ENCODE measurements at regions not wholly inside any gene's neighbourhood (a gene's known extent, or its start where the extent isn't known, plus 50 kb on each side); places are given as distances from the start of the nearest gene placed in this dataset.

DNA sequence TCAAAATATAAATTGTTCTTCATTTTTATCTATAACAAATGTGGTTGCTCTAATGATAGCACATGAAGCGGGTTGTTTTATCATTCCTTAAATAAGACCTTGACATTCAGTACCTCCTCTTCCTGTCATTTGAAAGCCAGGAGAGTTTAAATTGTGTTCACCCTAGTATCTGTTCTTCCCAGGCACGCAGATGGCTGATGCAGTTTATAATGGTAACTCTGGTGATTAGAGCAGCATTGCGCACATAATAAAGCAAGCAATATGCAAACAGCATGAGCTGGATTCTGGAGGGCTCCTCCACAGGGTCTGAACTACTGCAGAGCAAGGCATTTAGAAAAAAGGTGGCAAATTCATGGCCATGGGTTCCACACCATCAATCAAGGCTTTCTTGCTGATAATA, 307.8 kb downstream of the ENC1 start:
- no peak for DNase-seq (ENCODE audit: low read depth)
- ChIA-PET POLR2A (no interaction called here), CTCF (no interaction called here)
- no peaks in the 10 kb centered on the region for H3K36me3 ChIP-seq (ENCODE audit: control insufficient read depth, insufficient read depth, low read length)
- TF ChIP-seq, protein P1, sequence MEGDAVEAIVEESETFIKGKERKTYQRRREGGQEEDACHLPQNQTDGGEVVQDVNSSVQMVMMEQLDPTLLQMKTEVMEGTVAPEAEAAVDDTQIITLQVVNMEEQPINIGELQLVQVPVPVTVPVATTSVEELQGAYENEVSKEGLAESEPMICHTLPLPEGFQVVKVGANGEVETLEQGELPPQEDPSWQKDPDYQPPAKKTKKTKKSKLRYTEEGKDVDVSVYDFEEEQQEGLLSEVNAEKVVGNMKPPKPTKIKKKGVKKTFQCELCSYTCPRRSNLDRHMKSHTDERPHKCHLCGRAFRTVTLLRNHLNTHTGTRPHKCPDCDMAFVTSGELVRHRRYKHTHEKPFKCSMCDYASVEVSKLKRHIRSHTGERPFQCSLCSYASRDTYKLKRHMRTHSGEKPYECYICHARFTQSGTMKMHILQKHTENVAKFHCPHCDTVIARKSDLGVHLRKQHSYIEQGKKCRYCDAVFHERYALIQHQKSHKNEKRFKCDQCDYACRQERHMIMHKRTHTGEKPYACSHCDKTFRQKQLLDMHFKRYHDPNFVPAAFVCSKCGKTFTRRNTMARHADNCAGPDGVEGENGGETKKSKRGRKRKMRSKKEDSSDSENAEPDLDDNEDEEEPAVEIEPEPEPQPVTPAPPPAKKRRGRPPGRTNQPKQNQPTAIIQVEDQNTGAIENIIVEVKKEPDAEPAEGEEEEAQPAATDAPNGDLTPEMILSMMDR (IDR thresholded peaks at IDR 0.05; ENCODE audit: insufficient read depth, low read depth, low read length), result no peak
- H3K27me3 ChIP-seq (ENCODE audit: control insufficient read depth, insufficient read depth, low read length), result peaks cover 2% of the 10 kb centered on the region
- H3K4me3 ChIP-seq (ENCODE audit: low read depth, low read length), result no peak overlapping the region

DNA sequence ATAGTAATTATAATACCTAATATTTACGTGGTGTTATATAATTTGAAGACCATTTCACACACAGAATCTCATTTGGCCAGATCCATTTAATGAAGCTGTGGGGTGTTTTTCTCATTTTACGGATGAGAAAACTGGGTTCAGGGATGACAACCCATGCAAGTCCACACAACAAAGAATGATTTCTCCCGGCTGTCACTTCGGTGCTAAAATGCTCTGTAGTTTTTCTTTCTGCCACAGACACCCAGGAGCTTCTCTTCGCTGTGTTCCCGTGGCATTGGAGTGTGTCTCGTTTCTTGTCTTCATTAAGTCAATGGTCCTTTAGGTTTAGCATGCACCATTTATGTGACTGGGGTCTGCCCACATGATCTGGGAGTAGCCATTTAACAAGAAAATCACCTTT, 308.5 kb downstream of the ENC1 start:
- DNase-seq (ENCODE audit: low read depth), result no peak
- H3K36me3 ChIP-seq (ENCODE audit: control insufficient read depth, insufficient read depth, low read length), result no peaks in the 10 kb centered on the region
- CTCF ChIA-PET, result no interaction called here
- POLR2A ChIA-PET, result no interaction called here
- H3K27me3 ChIP-seq (ENCODE audit: control insufficient read depth, insufficient read depth, low read length), result peaks cover 2% of the 10 kb centered on the region
- H3K4me3 ChIP-seq (ENCODE audit: low read depth, low read length), result no peak overlapping the region
- TF ChIP-seq, protein P1 (IDR thresholded peaks at IDR 0.05; ENCODE audit: insufficient read depth, low read depth, low read length), result no peak

DNA sequence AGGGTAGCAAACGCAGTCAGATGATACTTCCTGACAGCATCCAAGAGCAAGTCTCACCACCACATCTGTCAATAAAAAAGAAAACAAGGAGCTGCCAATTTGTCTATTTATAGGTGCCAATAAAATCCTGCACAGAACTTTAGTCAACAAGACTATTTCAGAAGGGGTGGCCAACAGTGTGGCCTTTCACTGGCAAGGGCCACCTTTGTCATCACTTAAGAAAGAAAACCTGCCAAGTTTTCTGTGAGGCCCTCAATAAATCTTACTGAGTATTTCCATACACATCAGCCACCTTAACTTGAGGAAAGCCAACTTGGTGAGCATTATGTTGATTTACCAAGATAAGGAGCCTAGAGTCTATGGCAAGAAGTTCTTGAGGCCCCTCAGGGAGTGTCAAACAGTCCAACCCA, 312.3 kb downstream of the ENC1 start:
- POLR2A ChIA-PET, result no interaction called here
- Histone ChIP-seq H3K4me3 (ENCODE audit: low read depth, low read length) (no peak overlapping the region), H3K27me3 (ENCODE audit: control insufficient read depth, insufficient read depth, low read length) (peaks cover 4% of the 10 kb centered on the region), H3K36me3 (ENCODE audit: control insufficient read depth, insufficient read depth, low read length) (no peaks in the 10 kb centered on the region)
- CTCF ChIA-PET, result interaction anchor here (1.0 kb wide), 1 partner anchor 10 kb away, joined by 3 read pairs; no protein-coding TSS in a partner anchor
- TF ChIP-seq, protein P1 (IDR thresholded peaks at IDR 0.05; ENCODE audit: insufficient read depth, low read depth, low read length), result no peak
- DNase-seq (ENCODE audit: low read depth), result no peak

DNA sequence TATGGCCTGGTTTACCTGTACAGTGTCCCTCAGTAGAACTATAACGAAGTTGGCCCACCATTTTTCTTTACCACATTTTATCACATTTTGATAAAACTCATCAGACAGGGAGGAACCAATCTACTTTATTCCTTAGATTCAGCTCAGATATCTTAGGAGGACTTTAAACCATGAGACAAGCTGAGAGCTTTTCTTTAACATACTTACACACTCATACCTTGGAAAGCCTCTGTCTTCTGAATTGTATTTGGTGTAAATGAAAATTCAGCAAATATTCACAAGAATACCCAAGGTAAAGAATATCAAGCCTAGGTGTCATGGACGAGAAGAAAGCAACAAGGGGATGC, 313.2 kb downstream of the ENC1 start:
- peaks cover 2% of the 10 kb centered on the region for H3K27me3 ChIP-seq (ENCODE audit: control insufficient read depth, insufficient read depth, low read length)
- ChIA-PET POLR2A (no interaction called here), CTCF (interaction anchor here (1.8 kb wide), 1 partner anchor 15 kb away, joined by 5 read pairs; no protein-coding TSS in a partner anchor)
- no peak overlapping the region for H3K4me3 ChIP-seq (ENCODE audit: low read depth, low read length)
- TF ChIP-seq, protein P1 (IDR thresholded peaks at IDR 0.05; ENCODE audit: insufficient read depth, low read depth, low read length), result no peak
- no peaks in the 10 kb centered on the region for H3K36me3 ChIP-seq (ENCODE audit: control insufficient read depth, insufficient read depth, low read length)
- DNase-seq (ENCODE audit: low read depth), result no peak

GRCh38 chr5:74326571-74327338, 313.8 kb downstream of the ENC1 start:
- Histone ChIP-seq H3K4me3 (ENCODE audit: low read depth, low read length) (no peak overlapping the region), H3K36me3 (ENCODE audit: control insufficient read depth, insufficient read depth, low read length) (no peaks in the 10 kb centered on the region), H3K27me3 (ENCODE audit: control insufficient read depth, insufficient read depth, low read length) (peaks cover 2% of the 10 kb centered on the region)
- peak; percentile 46 for DNase-seq (ENCODE audit: low read depth)
- ChIA-PET POLR2A (no interaction called here), CTCF (interaction anchor here (1.8 kb wide), 1 partner anchor 14 kb away, joined by 5 read pairs; no protein-coding TSS in a partner anchor)
- TF ChIP-seq, protein P1 (IDR thresholded peaks at IDR 0.05; ENCODE audit: insufficient read depth, low read depth, low read length), result no peak

Data from BJ (cell line).